NCI-H146 treated with DMSO at 0.1 percent for 48 hours (cell line): ENCODE measurements at regions not wholly inside any gene's neighbourhood (a gene's known extent, or its start where the extent isn't known, plus 50 kb on each side); places are given as distances from the start of the nearest gene placed in this dataset.

Source experiments
- DNase-seq: peaks from one replicate; lab custom pipeline; 2025; ENCODE audit not compliant: unreplicated experiment; lab: John Stamatoyannopoulos, UW

- DNase-seq = no peak
These were observed 103.3 kb upstream of the FSTL4 start for GRCh38 chr5:133715616-133716015.

- DNase-seq = no peak
These were observed 102.9 kb upstream of the FSTL4 start for GRCh38 chr5:133715216-133715615.

- DNase-seq = no peak
These were observed 102.0 kb upstream of the FSTL4 start for GRCh38 chr5:133714161-133714915.

- no peak for DNase-seq
These were observed 101.4 kb upstream of the FSTL4 start for GRCh38 chr5:133713751-133714150.

GRCh38 chr5:133713209-133713608, 100.9 kb upstream of the FSTL4 start:
- DNase-seq = no peak

- no peak for DNase-seq
These were observed 100.2 kb upstream of the FSTL4 start for GRCh38 chr5:133712562-133712961.

GRCh38 chr5:133709209-133709725, 96.9 kb upstream of the FSTL4 start:
- no peak for DNase-seq

- DNase-seq = no peak
These were observed 96.0 kb upstream of the FSTL4 start for GRCh38 chr5:133708331-133708850.

GRCh38 chr5:133707629-133708028, 95.3 kb upstream of the FSTL4 start:
- DNase-seq = no peak

GRCh38 chr5:133706506-133707430, 94.4 kb upstream of the FSTL4 start:
- DNase-seq = no peak

GRCh38 chr5:133705331-133705730, 93.0 kb upstream of the FSTL4 start:
- DNase-seq = no peak

GRCh38 chr5:133704411-133704810, 92.1 kb upstream of the FSTL4 start:
- DNase-seq = no peak

GRCh38 chr5:133703935-133704334, 91.6 kb upstream of the FSTL4 start:
- no peak for DNase-seq

- no peak for DNase-seq
These were observed 90.7 kb upstream of the FSTL4 start for GRCh38 chr5:133702791-133703770.

GRCh38 chr5:133701871-133702270, 89.5 kb upstream of the FSTL4 start:
- DNase-seq = no peak

GRCh38 chr5:133700251-133700650, 87.9 kb upstream of the FSTL4 start:
- no peak for DNase-seq

- no peak for DNase-seq
These were observed 86.5 kb upstream of the FSTL4 start for GRCh38 chr5:133698646-133699526.

GRCh38 chr5:133698259-133698554, 85.9 kb upstream of the FSTL4 start:
- no peak for DNase-seq

- DNase-seq = no peak
These were observed 85.4 kb upstream of the FSTL4 start for GRCh38 chr5:133697536-133698258.
